Parathyroid adenoma (tissue), 2 donors: ENCODE measurements at regions not wholly inside any gene's neighbourhood (a gene's known extent, or its start where the extent isn't known, plus 50 kb on each side); places are given as distances from the start of the nearest gene placed in this dataset.
"Not testable (repeated sequence)": the region's sequence is repeated elsewhere in the genome, so short reads cannot be mapped to it uniquely, and the experiment has no call there.

Experiments used
- H2AFZ ChIP-seq: fragments of 300-600 bp; sonication (generic); one replicate; pipeline ENCODE4 v1.7.0; 2017; ENCODE audit warnings: antibody characterized with exemption, mild to moderate bottlenecking
- H3K27ac ChIP-seq: fragments of 300-600 bp; sonication (generic); one replicate; pipeline ENCODE4 v1.7.0; 2017
- H3K27me3 ChIP-seq: fragments of 300-600 bp; sonication (generic); one replicate; pipeline ENCODE4 v1.7.0; 2017; ENCODE audit warnings: low read length; ENCODE audit not compliant: control insufficient read depth, insufficient read depth
- H3K36me3 ChIP-seq: fragments of 300-600 bp; sonication (generic); one replicate; pipeline ENCODE4 v1.7.0; 2017; ENCODE audit warnings: low read length; ENCODE audit not compliant: control insufficient read depth, insufficient read depth
- H3K4me1 ChIP-seq: fragments of 300-600 bp; sonication (generic); one replicate; pipeline ENCODE4 v1.7.0; 2017; ENCODE audit warnings: control low read depth
- H3K4me2 ChIP-seq: fragments of 300-600 bp; sonication (generic); one replicate; pipeline ENCODE4 v1.7.0; 2017; ENCODE audit warnings: low read length
- H3K4me3 ChIP-seq: fragments of 300-600 bp; sonication (generic); one replicate; pipeline ENCODE4 v1.7.0; 2017; ENCODE audit warnings: low read depth, low read length
- H3K79me2 ChIP-seq: fragments of 300-600 bp; sonication (generic); one replicate; pipeline ENCODE4 v1.7.0; 2017; ENCODE audit warnings: control low read depth
- H3K9ac ChIP-seq: fragments of 300-600 bp; sonication (generic); one replicate; pipeline ENCODE4 v1.7.0; 2017; ENCODE audit warnings: mild to moderate bottlenecking
- H3K9me3 ChIP-seq: fragments of 300-600 bp; sonication (generic); one replicate; pipeline ENCODE4 v1.7.0; 2017; ENCODE audit warnings: low read length; ENCODE audit not compliant: control insufficient read depth
- TF ChIP-seq, protein P1 (sequence below): fragments of 300-600 bp; sonication (generic); IDR thresholded peaks from one replicate; pipeline ENCODE4 v1.7.0; 2017; ENCODE audit warnings: antibody characterized with exemption, mild to moderate bottlenecking
- donor health status: primary hyperparathyroidism.

DNA sequence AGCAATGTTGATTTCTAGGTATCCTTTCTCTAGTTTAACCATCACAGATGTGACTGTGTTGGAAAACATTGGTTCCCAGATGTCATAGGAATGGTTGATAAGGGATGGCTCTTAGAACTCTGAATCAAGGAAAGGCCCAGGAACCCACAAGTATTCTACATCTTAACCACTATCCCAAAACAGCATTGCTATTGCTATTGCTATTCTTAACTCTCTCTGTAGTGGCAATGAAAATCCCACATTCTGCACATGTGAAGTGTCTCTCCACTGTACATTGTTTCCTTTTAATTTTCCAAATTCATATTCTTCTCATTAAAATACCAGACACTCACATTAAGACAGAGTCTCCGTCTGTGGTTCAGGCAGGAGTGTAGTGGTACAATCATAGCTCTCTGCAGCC is 420.4 kb upstream of the RUNX1 start:
- Histone ChIP-seq H3K4me1 (no peaks in the 10 kb centered on the region), H3K27me3 (no peaks in the 10 kb centered on the region), H2AFZ (no peak overlapping the region), H3K4me2 (no peak overlapping the region), H3K27ac (no peak overlapping the region), H3K79me2 (no peaks in the 10 kb centered on the region), H3K9me3 (no peaks in the 10 kb centered on the region), H3K4me3 (no peak overlapping the region), H3K36me3 (no peaks in the 10 kb centered on the region), H3K9ac (no peak overlapping the region)
- TF ChIP-seq, protein P1, sequence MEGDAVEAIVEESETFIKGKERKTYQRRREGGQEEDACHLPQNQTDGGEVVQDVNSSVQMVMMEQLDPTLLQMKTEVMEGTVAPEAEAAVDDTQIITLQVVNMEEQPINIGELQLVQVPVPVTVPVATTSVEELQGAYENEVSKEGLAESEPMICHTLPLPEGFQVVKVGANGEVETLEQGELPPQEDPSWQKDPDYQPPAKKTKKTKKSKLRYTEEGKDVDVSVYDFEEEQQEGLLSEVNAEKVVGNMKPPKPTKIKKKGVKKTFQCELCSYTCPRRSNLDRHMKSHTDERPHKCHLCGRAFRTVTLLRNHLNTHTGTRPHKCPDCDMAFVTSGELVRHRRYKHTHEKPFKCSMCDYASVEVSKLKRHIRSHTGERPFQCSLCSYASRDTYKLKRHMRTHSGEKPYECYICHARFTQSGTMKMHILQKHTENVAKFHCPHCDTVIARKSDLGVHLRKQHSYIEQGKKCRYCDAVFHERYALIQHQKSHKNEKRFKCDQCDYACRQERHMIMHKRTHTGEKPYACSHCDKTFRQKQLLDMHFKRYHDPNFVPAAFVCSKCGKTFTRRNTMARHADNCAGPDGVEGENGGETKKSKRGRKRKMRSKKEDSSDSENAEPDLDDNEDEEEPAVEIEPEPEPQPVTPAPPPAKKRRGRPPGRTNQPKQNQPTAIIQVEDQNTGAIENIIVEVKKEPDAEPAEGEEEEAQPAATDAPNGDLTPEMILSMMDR, result no peak

DNA sequence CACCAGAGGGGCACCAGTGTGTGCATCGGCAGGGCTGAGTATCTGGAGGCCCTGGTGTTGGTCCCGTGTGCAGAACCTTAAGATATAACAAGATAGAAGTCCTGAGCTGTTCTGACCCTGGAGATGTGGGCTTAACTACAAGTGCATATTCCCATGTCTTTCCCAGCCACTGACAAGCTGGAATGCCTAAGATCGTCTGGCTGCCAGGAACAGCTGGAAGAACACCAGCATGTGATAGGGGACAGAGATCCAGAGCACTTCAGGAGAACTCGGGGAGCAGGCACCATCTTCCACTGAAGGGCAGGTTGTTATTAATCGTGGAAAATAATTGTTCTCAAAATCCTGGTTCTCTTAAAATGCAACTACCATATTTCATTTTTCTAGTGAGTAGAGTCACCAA is 419.9 kb upstream of the RUNX1 start:
- H3K36me3 ChIP-seq, result no peaks in the 10 kb centered on the region
- H3K27me3 ChIP-seq, result no peaks in the 10 kb centered on the region

DNA sequence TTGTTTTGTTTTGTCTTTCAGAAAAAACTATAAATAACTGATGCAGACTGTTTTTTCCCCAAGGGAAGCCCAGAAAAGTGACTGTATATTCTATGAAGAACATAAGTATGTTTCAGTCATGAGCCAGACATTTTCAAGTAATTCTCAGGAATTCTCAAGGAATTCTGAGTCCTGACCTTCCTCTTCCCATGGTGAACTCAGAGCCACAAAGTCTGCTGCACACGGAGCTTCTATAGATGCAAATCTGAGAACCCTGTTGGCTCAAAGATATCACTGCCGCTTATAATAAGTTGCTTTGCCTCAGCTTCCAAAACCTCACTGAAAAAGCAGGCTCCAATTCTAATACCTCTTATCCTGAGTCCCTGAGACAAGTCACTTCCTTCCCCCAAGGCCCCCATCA is 418.5 kb upstream of the RUNX1 start:
- Histone ChIP-seq H3K36me3 (no peaks in the 10 kb centered on the region), H3K9ac (no peak overlapping the region), H3K27me3 (no peaks in the 10 kb centered on the region), H3K4me2 (no peak overlapping the region), H2AFZ (no peak overlapping the region), H3K4me1 (no peaks in the 10 kb centered on the region), H3K4me3 (no peak overlapping the region), H3K79me2 (no peaks in the 10 kb centered on the region), H3K9me3 (no peaks in the 10 kb centered on the region), H3K27ac (no peak overlapping the region)
- TF ChIP-seq, protein P1, result no peak

More for the DNA sequence above, 419.9 kb upstream of the RUNX1 start:
- no peak overlapping the region for H3K4me2 ChIP-seq
- no peaks in the 10 kb centered on the region for H3K9me3 ChIP-seq
- no peak overlapping the region for H3K27ac ChIP-seq
- H2AFZ ChIP-seq, result no peak overlapping the region
- no peaks in the 10 kb centered on the region for H3K79me2 ChIP-seq
- no peak overlapping the region for H3K4me3 ChIP-seq
- TF ChIP-seq, protein P1, result no peak
- no peak overlapping the region for H3K9ac ChIP-seq
- no peaks in the 10 kb centered on the region for H3K4me1 ChIP-seq

DNA sequence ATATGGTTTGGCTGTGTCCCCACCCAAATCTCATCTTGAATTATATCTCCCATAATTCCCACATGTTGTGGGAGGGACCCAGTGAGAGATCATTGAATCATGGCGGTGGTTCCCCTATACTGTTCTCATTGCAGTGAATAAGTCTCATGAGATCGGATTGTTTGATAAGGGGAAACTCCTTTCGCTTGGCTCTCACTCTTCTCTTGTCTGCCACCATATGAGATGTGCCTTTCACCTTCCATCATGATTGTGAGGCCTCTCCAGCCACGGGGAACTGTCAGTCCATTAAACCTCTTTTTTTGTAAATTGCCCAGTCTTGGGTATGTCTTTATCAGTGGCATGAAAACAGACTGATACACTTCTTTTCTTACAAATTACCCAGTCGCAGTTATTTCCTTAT is 417.6 kb upstream of the RUNX1 start:
- not testable (repeated sequence) for H3K27ac ChIP-seq, H3K9me3 ChIP-seq, H3K4me2 ChIP-seq, H3K36me3 ChIP-seq, H3K27me3 ChIP-seq, H3K4me1 ChIP-seq, H3K79me2 ChIP-seq, H3K9ac ChIP-seq, H2AFZ ChIP-seq, H3K4me3 ChIP-seq

DNA sequence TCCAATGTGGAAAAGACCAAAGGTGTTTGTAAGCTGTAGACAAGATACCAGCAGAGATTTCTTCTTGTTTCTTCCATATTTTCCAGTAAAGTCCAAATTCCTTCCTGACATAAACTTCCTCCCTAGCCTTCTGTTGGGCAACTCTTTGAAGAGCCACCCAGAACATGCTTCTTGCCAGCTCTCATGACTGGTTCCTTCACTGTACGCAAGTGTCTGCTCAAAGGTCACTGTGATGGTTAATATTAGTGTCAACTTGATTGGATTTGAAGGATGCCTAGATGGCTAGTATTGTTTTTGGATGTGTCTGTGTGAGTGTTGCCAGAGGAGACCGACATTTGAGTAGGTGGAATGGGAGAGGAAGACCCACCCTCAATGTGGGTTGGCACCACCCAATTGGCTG is 416.6 kb upstream of the RUNX1 start:
- no peak overlapping the region for H3K27ac ChIP-seq
- TF ChIP-seq, protein P1, result no peak
- no peak overlapping the region for H3K9ac ChIP-seq
- no peak overlapping the region for H3K4me3 ChIP-seq
- H3K79me2 ChIP-seq, result no peaks in the 10 kb centered on the region
- no peak overlapping the region for H3K4me2 ChIP-seq
- no peak overlapping the region for H2AFZ ChIP-seq
- H3K4me1 ChIP-seq, result no peaks in the 10 kb centered on the region
- no peaks in the 10 kb centered on the region for H3K36me3 ChIP-seq
- H3K27me3 ChIP-seq, result no peaks in the 10 kb centered on the region
- H3K9me3 ChIP-seq, result no peaks in the 10 kb centered on the region
